Nephron (organoid): ENCODE measurements at regions not wholly inside any gene's neighbourhood (a gene's known extent, or its start where the extent isn't known, plus 50 kb on each side); places are given as distances from the start of the nearest gene placed in this dataset.
A peak's percentile ranks its signal among the peaks of the same experiment; 100 is the strongest.

Source experiments
- H3K27ac Mint-ChIP-seq, 3 experiments: 2 replicates each; pipeline ENCODE4 v1.8.0; 2020; ENCODE audit warnings: mixed read lengths in 3 of 3, mild to moderate bottlenecking in 2 of 3, moderate library complexity in 1 of 3
- H3K27me3 Mint-ChIP-seq: 2 replicates; pipeline ENCODE4 v1.8.0; 2021; ENCODE audit warnings: low read depth, mild to moderate bottlenecking, moderate library complexity, mixed read lengths
- H3K36me3 Mint-ChIP-seq: 2 replicates; pipeline ENCODE4 v1.8.0; 2020; ENCODE audit warnings: low read depth, mixed read lengths
- H3K4me1 Mint-ChIP-seq: 2 replicates; pipeline ENCODE4 v1.8.0; 2020; ENCODE audit warnings: mixed read lengths
- H3K4me3 Mint-ChIP-seq, 3 experiments: 2 replicates each; pipeline ENCODE4 v1.8.0; 2020; ENCODE audit warnings: mild to moderate bottlenecking in 3 of 3, mixed read lengths in 3 of 3, moderate library complexity in 2 of 3
- H3K9me3 Mint-ChIP-seq: 2 replicates; pipeline ENCODE4 v1.8.0; 2020; ENCODE audit warnings: mixed read lengths
- TF ChIP-seq, protein P1 (sequence below), 3 experiments: fragments of 200-600 bp; sonication (generic); IDR thresholded peaks; one replicate each; pipeline ENCODE4 v1.5.0; 2021; ENCODE audit warnings: antibody characterized with exemption in 3 of 3; ENCODE audit not compliant: unreplicated experiment in 3 of 3

DNA sequence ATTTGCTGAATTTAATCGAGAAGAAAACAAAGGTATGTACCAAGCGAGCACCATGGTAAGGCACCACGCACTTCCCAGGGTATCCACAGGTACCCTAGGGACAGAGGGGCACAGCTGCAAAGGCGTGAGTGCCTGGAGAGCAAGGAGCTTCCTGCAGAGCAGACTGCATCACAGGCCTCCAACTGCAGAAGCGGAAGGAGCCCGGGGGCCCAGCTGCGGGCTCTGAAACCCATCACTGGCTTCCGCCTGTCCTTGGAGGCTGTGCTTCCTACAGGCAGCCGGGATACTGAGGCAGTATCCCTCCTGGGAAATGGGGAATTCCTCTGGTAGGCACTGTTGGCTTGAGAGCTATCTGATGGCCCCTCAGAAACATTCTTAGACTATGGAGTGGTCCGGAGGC, 217.4 kb upstream of the GMDS start:
- Mint-ChIP-seq H3K27ac (no peak overlapping the region), H3K4me1 (peaks cover 22% of the 10 kb centered on the region), H3K36me3 (no peaks in the 10 kb centered on the region), H3K27me3 (peaks cover 17% of the 10 kb centered on the region), H3K4me3 (no peak overlapping the region), H3K9me3 (no peaks in the 10 kb centered on the region)
- TF ChIP-seq, protein P1, sequence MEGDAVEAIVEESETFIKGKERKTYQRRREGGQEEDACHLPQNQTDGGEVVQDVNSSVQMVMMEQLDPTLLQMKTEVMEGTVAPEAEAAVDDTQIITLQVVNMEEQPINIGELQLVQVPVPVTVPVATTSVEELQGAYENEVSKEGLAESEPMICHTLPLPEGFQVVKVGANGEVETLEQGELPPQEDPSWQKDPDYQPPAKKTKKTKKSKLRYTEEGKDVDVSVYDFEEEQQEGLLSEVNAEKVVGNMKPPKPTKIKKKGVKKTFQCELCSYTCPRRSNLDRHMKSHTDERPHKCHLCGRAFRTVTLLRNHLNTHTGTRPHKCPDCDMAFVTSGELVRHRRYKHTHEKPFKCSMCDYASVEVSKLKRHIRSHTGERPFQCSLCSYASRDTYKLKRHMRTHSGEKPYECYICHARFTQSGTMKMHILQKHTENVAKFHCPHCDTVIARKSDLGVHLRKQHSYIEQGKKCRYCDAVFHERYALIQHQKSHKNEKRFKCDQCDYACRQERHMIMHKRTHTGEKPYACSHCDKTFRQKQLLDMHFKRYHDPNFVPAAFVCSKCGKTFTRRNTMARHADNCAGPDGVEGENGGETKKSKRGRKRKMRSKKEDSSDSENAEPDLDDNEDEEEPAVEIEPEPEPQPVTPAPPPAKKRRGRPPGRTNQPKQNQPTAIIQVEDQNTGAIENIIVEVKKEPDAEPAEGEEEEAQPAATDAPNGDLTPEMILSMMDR (IDR thresholded peaks at IDR 0.05; ENCODE audit: unreplicated experiment in 3 of 3), result no peak

DNA sequence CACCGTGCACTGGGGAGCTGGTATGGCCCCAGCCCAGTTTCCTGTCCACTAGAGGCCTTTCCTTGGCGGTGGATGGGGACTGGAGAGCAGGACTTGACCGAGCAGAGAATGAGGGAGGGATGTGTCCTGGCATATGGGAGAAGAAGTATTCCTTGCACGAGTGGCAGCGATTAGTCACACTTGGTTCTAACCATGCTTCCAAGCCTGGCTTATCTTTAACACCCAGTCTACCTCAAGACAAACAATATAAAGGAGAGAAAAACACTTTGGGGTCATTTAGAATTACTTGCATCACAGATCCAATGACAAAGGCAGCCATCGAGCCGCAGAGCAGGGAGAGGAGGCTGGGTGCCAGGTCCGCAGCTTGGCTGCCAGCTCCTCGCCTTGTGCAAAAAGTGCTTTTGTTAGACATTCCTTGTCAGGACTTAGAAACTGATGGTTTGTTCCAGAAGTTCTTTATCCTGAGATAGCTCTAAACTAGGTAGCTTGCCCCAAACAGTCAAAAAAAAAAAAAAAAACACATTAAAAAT, 214.9 kb upstream of the GMDS start:
- H3K27me3 Mint-ChIP-seq, result peaks cover 14% of the 10 kb centered on the region
- peak overlapping the region in 1 of 3 experiments; percentile 54 for H3K27ac Mint-ChIP-seq
- TF ChIP-seq, protein P1 (IDR thresholded peaks at IDR 0.05; ENCODE audit: unreplicated experiment in 3 of 3), result no peak
- peaks cover 14% of the 10 kb centered on the region for H3K4me1 Mint-ChIP-seq
- no peaks in the 10 kb centered on the region for H3K9me3 Mint-ChIP-seq
- H3K4me3 Mint-ChIP-seq, result no peak overlapping the region
- no peaks in the 10 kb centered on the region for H3K36me3 Mint-ChIP-seq

DNA sequence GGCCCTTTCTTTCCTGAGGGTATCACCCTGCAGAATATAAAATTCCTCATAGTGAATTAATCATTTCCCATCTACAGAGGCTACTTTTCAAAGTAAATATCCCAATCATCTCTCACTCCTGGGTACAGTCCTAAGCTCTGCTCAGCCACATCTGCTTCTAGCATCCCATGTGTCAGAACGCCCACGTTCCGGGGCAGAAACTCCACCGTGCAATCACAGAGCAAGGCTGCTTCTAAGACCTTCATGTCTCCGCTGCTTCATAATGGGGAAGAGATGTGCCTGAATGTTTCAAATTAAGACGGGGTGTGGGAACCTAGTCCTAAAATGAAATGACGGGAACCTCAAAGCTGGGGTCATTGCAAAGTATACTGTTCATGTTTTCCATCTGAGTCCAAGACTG, 208.8 kb upstream of the GMDS start:
- TF ChIP-seq, protein P1 (IDR thresholded peaks at IDR 0.05; ENCODE audit: unreplicated experiment in 3 of 3), result no peak
- peak overlapping the region in 2 of 3 experiments; percentile 26 to 34 for H3K27ac Mint-ChIP-seq
- no peaks in the 10 kb centered on the region for H3K36me3 Mint-ChIP-seq
- no peak overlapping the region for H3K4me3 Mint-ChIP-seq
- peaks cover 26% of the 10 kb centered on the region for H3K4me1 Mint-ChIP-seq
- no peaks in the 10 kb centered on the region for H3K9me3 Mint-ChIP-seq
- H3K27me3 Mint-ChIP-seq, result peaks cover 19% of the 10 kb centered on the region

DNA sequence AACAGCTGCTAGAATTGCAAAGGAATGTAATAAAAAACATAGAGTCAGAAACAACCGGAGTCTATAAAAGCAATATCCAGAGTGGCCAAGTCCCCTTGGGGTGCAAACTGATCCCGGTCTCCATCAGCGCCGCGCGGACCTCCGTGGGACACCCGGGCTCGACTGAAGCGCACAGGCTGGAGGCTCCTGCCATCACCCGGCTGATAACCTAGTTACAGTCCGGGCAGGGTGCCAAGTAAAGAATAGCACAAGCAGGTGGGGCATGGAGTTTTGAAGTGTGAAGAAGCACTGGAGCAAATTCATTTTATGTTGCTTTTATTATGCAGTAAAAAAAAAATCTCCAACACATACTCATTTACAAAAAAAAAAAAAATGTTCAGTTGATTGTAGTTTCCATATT, 205.1 kb upstream of the GMDS start:
- Mint-ChIP-seq H3K4me3 (no peak overlapping the region), H3K4me1 (peaks cover 31% of the 10 kb centered on the region), H3K36me3 (peaks cover 3% of the 10 kb centered on the region), H3K27ac (no peak overlapping the region), H3K9me3 (no peaks in the 10 kb centered on the region), H3K27me3 (peaks cover 19% of the 10 kb centered on the region)
- TF ChIP-seq, protein P1 (IDR thresholded peaks at IDR 0.05; ENCODE audit: unreplicated experiment in 3 of 3), result no peak

DNA sequence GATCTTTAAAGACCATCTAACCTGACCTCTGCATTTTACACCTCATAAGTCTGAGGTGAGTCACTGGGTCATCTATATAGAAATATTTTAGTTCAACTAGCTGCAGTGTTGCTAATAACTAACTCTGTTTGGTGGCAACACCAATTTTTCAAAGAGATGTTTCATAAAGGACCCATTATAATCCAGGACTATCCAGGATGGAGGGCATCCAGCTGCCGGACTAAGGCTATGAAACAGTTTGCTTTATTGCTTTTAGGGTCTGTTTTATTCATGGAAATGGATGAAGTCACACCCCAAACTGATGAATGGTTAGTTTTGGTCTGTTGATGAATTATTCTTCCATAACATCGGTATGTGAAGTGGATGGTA, 204.2 kb upstream of the GMDS start:
- H3K9me3 Mint-ChIP-seq, result no peaks in the 10 kb centered on the region
- no peak overlapping the region for H3K27ac Mint-ChIP-seq
- peak overlapping the region in 1 of 3 experiments; percentile 29 for H3K4me3 Mint-ChIP-seq
- TF ChIP-seq, protein P1 (IDR thresholded peaks at IDR 0.05; ENCODE audit: unreplicated experiment in 3 of 3), result no peak
- H3K36me3 Mint-ChIP-seq, result peaks cover 3% of the 10 kb centered on the region
- H3K27me3 Mint-ChIP-seq, result peaks cover 20% of the 10 kb centered on the region
- H3K4me1 Mint-ChIP-seq, result peaks cover 27% of the 10 kb centered on the region

DNA sequence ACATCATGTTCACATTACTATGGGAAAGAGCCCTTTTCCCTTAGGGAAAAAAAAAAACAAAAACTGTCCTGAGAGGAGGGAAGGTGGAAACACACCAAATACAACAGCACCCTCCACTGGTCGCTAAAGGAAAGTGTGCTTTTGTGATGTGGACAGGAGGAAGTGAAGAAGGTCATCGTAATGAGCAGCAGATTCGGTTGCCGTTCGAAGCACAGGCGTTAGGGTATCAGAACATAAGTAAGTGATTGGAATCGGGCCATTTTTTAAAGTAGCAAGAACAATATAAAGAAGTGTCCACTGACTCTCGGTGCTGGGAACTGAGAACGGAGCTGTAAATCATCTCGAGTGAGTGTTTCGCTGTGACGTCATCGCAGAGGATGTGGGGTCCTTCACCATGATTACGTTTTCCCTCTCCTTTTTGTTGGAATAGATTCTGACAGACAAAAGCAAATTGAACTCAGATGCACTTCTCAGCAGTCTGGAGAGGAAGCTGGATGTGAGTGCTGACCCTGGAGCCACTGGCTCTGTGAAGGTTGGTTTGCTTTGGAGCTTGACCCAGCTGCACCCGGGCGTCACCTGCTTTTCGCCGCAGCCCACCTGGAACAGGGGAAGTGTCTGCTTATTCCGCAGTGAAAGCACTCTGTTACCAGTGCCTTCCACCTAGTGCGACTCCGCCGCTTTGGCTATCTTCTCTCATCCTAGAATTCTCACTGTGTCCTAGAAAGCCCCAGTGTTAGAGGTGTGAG, 203.6 kb upstream of the GMDS start:
- Mint-ChIP-seq H3K27me3 (peaks cover 21% of the 10 kb centered on the region), H3K36me3 (peaks cover 7% of the 10 kb centered on the region), H3K9me3 (no peaks in the 10 kb centered on the region), H3K4me1 (peaks cover 21% of the 10 kb centered on the region), H3K4me3 (peak overlapping the region; percentile 62 to 69 (median 68)), H3K27ac (peak overlapping the region; percentile 44 to 68 (median 64))
- TF ChIP-seq, protein P1 (IDR thresholded peaks at IDR 0.05; ENCODE audit: unreplicated experiment in 3 of 3), result peak; percentile 61 to 80 (median 72)
